ENCODE measurements at regions not wholly inside any gene's neighbourhood (a gene's known extent, or its start where the extent isn't known, plus 50 kb on each side); places are given as distances from the start of the nearest gene placed in this dataset.

DNA sequence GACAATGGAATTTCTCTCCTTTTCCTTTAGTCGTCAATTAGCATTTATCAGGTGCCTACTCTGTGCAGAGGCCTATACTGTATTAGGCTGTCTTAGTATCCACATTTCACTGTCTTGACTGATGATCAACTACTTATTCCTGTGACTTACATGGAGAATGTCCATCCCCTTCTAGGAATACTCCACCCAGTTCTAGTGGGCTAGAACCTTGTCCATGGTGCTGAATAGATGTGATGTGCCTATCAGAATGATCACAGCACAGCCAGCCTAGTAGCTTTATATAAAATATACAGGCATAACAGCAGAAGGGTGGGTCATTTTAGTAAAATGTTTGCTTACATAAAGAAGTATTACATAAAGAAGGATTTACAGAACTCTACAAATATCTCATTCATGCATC, 621.4 kb downstream of the PDCD6IP start:
- no peak for TF ChIP-seq ZFX (IDR thresholded peaks at IDR 0.05)
- TF ChIP-seq, protein P1, sequence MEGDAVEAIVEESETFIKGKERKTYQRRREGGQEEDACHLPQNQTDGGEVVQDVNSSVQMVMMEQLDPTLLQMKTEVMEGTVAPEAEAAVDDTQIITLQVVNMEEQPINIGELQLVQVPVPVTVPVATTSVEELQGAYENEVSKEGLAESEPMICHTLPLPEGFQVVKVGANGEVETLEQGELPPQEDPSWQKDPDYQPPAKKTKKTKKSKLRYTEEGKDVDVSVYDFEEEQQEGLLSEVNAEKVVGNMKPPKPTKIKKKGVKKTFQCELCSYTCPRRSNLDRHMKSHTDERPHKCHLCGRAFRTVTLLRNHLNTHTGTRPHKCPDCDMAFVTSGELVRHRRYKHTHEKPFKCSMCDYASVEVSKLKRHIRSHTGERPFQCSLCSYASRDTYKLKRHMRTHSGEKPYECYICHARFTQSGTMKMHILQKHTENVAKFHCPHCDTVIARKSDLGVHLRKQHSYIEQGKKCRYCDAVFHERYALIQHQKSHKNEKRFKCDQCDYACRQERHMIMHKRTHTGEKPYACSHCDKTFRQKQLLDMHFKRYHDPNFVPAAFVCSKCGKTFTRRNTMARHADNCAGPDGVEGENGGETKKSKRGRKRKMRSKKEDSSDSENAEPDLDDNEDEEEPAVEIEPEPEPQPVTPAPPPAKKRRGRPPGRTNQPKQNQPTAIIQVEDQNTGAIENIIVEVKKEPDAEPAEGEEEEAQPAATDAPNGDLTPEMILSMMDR (conservative IDR thresholded peaks at IDR 0.05) = no peak
- no peak overlapping the region for H3K27ac ChIP-seq

GRCh38 chr3:34421762-34422161, 623.3 kb downstream of the PDCD6IP start:
- no peak overlapping the region for H3K27ac ChIP-seq
- TF ChIP-seq, protein P1 (conservative IDR thresholded peaks at IDR 0.05) = no peak
- TF ChIP-seq ZFX (IDR thresholded peaks at IDR 0.05) = no peak

GRCh38 chr3:34439796-34440195, 641.4 kb downstream of the PDCD6IP start:
- TF ChIP-seq, protein P1 (conservative IDR thresholded peaks at IDR 0.05) = no peak
- no peak for TF ChIP-seq ZFX (IDR thresholded peaks at IDR 0.05)
- H3K27ac ChIP-seq = no peak overlapping the region

DNA sequence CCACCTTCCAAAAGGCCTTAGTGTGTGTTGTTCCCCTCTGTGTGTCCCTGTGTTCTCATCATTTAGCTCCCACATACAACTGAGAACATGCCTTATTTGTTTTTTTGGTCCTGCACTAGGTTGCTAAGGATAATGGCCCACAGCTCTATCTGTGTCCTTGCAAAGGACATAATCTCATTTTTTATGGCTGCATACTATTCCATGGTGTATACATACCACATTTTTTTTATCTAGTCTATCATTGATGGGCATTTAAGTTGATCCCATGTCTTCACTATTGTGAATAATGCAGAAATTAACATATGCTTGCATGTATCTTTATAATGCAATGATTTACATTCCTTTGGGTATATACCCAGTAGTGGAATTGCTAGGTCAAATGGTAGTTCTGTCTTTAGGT, 645.7 kb downstream of the PDCD6IP start:
- TF ChIP-seq, protein P1 (conservative IDR thresholded peaks at IDR 0.05) = no peak
- TF ChIP-seq ZFX (IDR thresholded peaks at IDR 0.05) = no peak
- no peak overlapping the region for H3K27ac ChIP-seq

GRCh38 chr3:34449305-34449704, 650.9 kb downstream of the PDCD6IP start:
- H3K27ac ChIP-seq = no peak overlapping the region
- TF ChIP-seq ZFX (IDR thresholded peaks at IDR 0.05) = no peak
- TF ChIP-seq, protein P1 (conservative IDR thresholded peaks at IDR 0.05) = no peak

DNA sequence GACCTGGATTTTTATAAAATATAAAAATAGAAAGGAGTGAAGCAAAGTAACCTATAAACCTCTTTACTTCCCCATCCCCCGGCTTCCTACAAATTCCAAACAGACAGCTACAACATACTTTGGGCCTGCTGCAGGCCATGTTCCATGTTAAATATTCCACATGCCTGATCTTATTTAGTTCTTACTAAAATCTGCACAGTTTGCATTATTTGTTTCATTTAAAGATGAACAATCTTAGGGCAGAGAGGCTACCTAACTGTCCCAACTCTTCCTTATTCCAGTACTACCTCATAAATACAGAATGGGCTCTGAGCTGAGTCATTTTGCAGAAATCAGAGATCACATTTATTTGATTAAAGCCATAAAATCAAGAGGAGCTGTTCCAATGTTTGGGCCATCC, 665.0 kb downstream of the PDCD6IP start:
- no peak for TF ChIP-seq ZFX (IDR thresholded peaks at IDR 0.05)
- TF ChIP-seq, protein P1 (conservative IDR thresholded peaks at IDR 0.05) = no peak
- no peak overlapping the region for H3K27ac ChIP-seq

DNA sequence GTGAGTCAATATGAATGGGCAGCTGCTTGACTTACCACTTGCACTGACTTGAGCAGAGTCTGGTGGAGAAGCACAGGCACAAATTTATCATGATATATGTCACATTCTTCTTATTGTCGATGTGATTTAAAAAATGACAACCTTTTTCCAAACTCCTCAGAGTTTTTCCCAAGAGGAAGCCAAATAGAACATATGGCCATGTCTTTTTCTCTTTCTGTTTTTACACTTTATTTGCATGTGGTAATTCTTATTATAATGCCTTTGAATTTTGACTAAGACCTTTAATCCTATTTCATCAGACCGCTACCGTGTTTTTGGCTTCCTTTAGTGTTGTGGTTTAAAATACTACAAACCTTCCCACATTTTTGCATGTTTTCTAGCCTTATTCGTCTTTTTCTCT, 666.2 kb downstream of the PDCD6IP start:
- H3K27ac ChIP-seq = no peak overlapping the region
- TF ChIP-seq, protein P1 (conservative IDR thresholded peaks at IDR 0.05) = no peak
- no peak for TF ChIP-seq ZFX (IDR thresholded peaks at IDR 0.05)
